A549 (cell line): ENCODE measurements at regions not wholly inside any gene's neighbourhood (a gene's known extent, or its start where the extent isn't known, plus 50 kb on each side); places are given as distances from the start of the nearest gene placed in this dataset.

Source experiments
- ATAC-seq, 2 experiments: fragments of 200-7000 bp in 1 of 2; fragments of >200 bp in 1 of 2; cut with Nextera tagmentation in 1 of 2; cut with Tn5 transposase in 1 of 2; 3 replicates each; pipeline versions ENCODE4 v1.8.0 to v1.9.1; 2018 to 2020; ENCODE audit warnings: mild to moderate bottlenecking in 1 of 2, moderate library complexity in 1 of 2
- CTCF ChIA-PET: fragments of 300-600 bp; sonication (Branson Sonifier 250); formaldehyde crosslinking; extraction: SDS; loops from one replicate; lab custom pipeline; 2021; ENCODE audit warnings: antibody characterized with exemption, inconsistent platforms; lab: Yijun Ruan, JAX
- POLR2A ChIA-PET: fragments of 350-600 bp; formaldehyde crosslinking; extraction: SDS; loops from one replicate; lab custom pipeline; 2021; ENCODE audit warnings: antibody characterized with exemption, inconsistent platforms; lab: Yijun Ruan, JAX
- DNase-seq, 2 experiments: peaks; one replicate each; pipeline versions ENCODE4 v3.0.0 to v3.0.0-alpha.2; 2011 to 2016; ENCODE audit warnings: low read depth in 1 of 2, low spot score in 1 of 2
- FAIRE-seq: peaks from 2 replicates; lab custom pipeline; 2011; peaks lifted over from hg19 to GRCh38; lab: Jason Lieb, UNC
- H3K27ac ChIP-seq, 2 experiments: fragments of >200 bp; sonication (Bioruptor Twin); formaldehyde crosslinking; 3 replicates each; pipeline ENCODE4 v1.5.1; 2016 to 2017
- H3K4me1 ChIP-seq: fragments of >200 bp; sonication (Bioruptor Twin); formaldehyde crosslinking; 3 replicates; pipeline ENCODE4 v1.6.1; 2016
- H3K4me2 ChIP-seq: fragments of >200 bp; sonication (Bioruptor Twin); formaldehyde crosslinking; 3 replicates; pipeline ENCODE4 v1.6.1; 2016
- H3K4me3 ChIP-seq: fragments of >200 bp; sonication (Bioruptor Twin); formaldehyde crosslinking; 3 replicates; pipeline ENCODE4 v1.5.1; 2016
- H3K9me3 ChIP-seq: fragments of >200 bp; sonication (Bioruptor Twin); formaldehyde crosslinking; 3 replicates; pipeline ENCODE4 v1.6.1; 2016
- CBX8 ChIP-seq: fragments of 200-600 bp; sonication (generic); IDR thresholded peaks from 2 replicates; pipeline ENCODE4 v1.6.1; 2016
- EP300 ChIP-seq, 2 experiments: fragments of >200 bp; sonication (Bioruptor Twin); formaldehyde crosslinking; IDR thresholded peaks; 2 replicates in 1 of 2; 3 replicates in 1 of 2; pipeline ENCODE4 v1.6.1; 2016 to 2017
- FOSL2 ChIP-seq, 2 experiments: fragments of 450-650 bp in 1 of 2; fragments of >200 bp in 1 of 2; sonication (Bioruptor Twin) in 1 of 2; formaldehyde crosslinking; IDR thresholded peaks; 2 replicates each; pipeline versions ENCODE4 v1.5.0 to v1.6.1; 2016 to 2020; ENCODE audit warnings: mild to moderate bottlenecking in 1 of 2, moderate library complexity in 1 of 2
- GATA3 ChIP-seq: IDR thresholded peaks from 2 replicates; pipeline ENCODE4 v1.6.1; 2012; ENCODE audit warnings: borderline replicate concordance
- HOXB13 ChIP-seq: fragments of 250-450 bp; sonication (Bioruptor Pico); IDR thresholded peaks from 2 replicates; pipeline ENCODE4 v1.5.0; 2020; ENCODE audit warnings: low read depth, mild to moderate bottlenecking, moderate library complexity
- JUN ChIP-seq, 2 experiments: fragments of >200 bp; sonication (Bioruptor Twin); formaldehyde crosslinking; IDR thresholded peaks; 2 replicates in 1 of 2; 3 replicates in 1 of 2; pipeline ENCODE4 v1.6.1; 2016 to 2017
- KDM1A ChIP-seq: fragments of 200-600 bp; sonication (generic); IDR thresholded peaks from 2 replicates; pipeline ENCODE4 v1.6.1; 2016; ENCODE audit warnings: low read depth, mild to moderate bottlenecking
- MAFK ChIP-seq: fragments of 450-650 bp; IDR thresholded peaks from 2 replicates; pipeline ENCODE4 v1.6.1; 2014; ENCODE audit not compliant: partially characterized antibody
- NFE2L2 ChIP-seq: fragments of 150-350 bp; conservative IDR thresholded peaks from 2 replicates; pipeline ENCODE4 v1.6.1; 2014; ENCODE audit warnings: low read length
- NPAS2 ChIP-seq: fragments of 250-450 bp; sonication (Bioruptor Pico); IDR thresholded peaks from 2 replicates; pipeline ENCODE4 v1.8.0; 2022; ENCODE audit warnings: mild to moderate bottlenecking, moderate library complexity, borderline replicate concordance
- NR3C1 ChIP-seq: fragments of >200 bp; sonication (Bioruptor Twin); formaldehyde crosslinking; IDR thresholded peaks from 3 replicates; pipeline ENCODE4 v1.6.1; 2017
- PBX3 ChIP-seq: IDR thresholded peaks from 2 replicates; pipeline ENCODE4 v1.6.1; 2012
- PHF8 ChIP-seq: fragments of 200-600 bp; sonication (generic); IDR thresholded peaks from 2 replicates; pipeline ENCODE4 v1.6.1; 2016; ENCODE audit warnings: low read depth, mild to moderate bottlenecking, antibody characterized with exemption, moderate library complexity, borderline replicate concordance
- RARB ChIP-seq: fragments of 250-450 bp; sonication (Bioruptor Pico); IDR thresholded peaks from 2 replicates; pipeline ENCODE4 v1.8.0; 2021; ENCODE audit warnings: mild to moderate bottlenecking, moderate library complexity
- SREBF2 ChIP-seq: fragments of 450-650 bp; IDR thresholded peaks from 2 replicates; pipeline ENCODE4 v1.6.1; 2014; ENCODE audit warnings: mild to moderate bottlenecking, moderate library complexity
- TFCP2L1 ChIP-seq: fragments of 250-450 bp; sonication (Bioruptor Pico); IDR thresholded peaks from 2 replicates; pipeline ENCODE4 v1.5.0; 2021; ENCODE audit warnings: mild to moderate bottlenecking
- TP53 ChIP-seq: fragments of 250-450 bp; sonication (Bioruptor Pico); IDR thresholded peaks from 2 replicates; pipeline ENCODE4 v1.5.0; 2021; ENCODE audit warnings: mild to moderate bottlenecking, moderate library complexity
- ZC3H11A ChIP-seq: fragments of 450-650 bp; IDR thresholded peaks from 2 replicates; pipeline ENCODE4 v1.6.1; 2014; ENCODE audit warnings: antibody characterized with exemption, mild to moderate bottlenecking
- ZNF302 ChIP-seq: fragments of 250-450 bp; sonication (Bioruptor Pico); IDR thresholded peaks from 2 replicates; pipeline ENCODE4 v1.9.0; 2021; ENCODE audit warnings: inconsistent platforms, mild to moderate bottlenecking, moderate library complexity
- WGBS: methylation state at CpG from one replicate; pipeline ENCODE4 v1.1.6; 2017; ENCODE audit errors: missing lambda C conversion rate; 5-methylcytosine and 5-hydroxymethylcytosine counted together
- TF ChIP-seq, protein P1 (sequence below): fragments of >200 bp; sonication (Bioruptor Twin); formaldehyde crosslinking; IDR thresholded peaks from 3 replicates; pipeline ENCODE4 v1.5.1; 2016
- TF ChIP-seq, protein P2 (sequence below): fragments of 250-450 bp; sonication (Bioruptor Pico); IDR thresholded peaks from 2 replicates; pipeline ENCODE4 v1.5.0; 2021; ENCODE audit warnings: mild to moderate bottlenecking, moderate library complexity, borderline replicate concordance

GRCh38 chr4:127000846-127001245 is 631.9 kb upstream of the INTU start:
- WGBS, result 31% methylated on average over 2 of the region's 2 CpGs
- FAIRE-seq, result no peak

DNA sequence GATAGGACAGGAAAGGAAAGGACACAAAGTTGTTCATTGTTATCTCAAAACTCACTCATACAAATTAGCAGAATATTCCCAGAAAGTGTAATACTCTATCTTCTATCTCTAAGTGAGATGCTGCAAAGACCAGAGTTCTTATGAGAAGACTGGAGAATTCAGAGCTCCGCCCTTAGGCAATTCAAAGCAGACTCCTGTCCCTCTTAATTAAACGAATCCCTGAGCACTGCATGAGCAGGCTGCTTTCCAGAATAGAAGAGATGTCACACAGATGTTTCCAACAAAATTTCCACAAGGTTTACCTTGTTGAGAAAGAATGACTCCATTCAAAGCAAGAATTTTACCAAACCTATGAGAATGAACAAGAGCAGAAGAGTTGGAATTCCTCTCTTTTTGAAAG is 630.8 kb upstream of the INTU start:
- H3K9me3 ChIP-seq, result no peaks in the 10 kb centered on the region
- ATAC-seq, result no peak
- DNase-seq, result no peak
- POLR2A ChIA-PET, result no interaction called here
- 7% methylated on average over 2 of the region's 2 CpGs for WGBS
- CTCF ChIA-PET, result no interaction called here
- no peaks in the 10 kb centered on the region for H3K4me1 ChIP-seq
- no peak for FAIRE-seq
- H3K4me2 ChIP-seq, result no peak overlapping the region
- TF ChIP-seq RARB (CRISPR knock-in tag) (no peak), KDM1A (no peak), TP53 (no peak), ZC3H11A (no peak)
- TF ChIP-seq, protein P1, sequence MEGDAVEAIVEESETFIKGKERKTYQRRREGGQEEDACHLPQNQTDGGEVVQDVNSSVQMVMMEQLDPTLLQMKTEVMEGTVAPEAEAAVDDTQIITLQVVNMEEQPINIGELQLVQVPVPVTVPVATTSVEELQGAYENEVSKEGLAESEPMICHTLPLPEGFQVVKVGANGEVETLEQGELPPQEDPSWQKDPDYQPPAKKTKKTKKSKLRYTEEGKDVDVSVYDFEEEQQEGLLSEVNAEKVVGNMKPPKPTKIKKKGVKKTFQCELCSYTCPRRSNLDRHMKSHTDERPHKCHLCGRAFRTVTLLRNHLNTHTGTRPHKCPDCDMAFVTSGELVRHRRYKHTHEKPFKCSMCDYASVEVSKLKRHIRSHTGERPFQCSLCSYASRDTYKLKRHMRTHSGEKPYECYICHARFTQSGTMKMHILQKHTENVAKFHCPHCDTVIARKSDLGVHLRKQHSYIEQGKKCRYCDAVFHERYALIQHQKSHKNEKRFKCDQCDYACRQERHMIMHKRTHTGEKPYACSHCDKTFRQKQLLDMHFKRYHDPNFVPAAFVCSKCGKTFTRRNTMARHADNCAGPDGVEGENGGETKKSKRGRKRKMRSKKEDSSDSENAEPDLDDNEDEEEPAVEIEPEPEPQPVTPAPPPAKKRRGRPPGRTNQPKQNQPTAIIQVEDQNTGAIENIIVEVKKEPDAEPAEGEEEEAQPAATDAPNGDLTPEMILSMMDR, result no peak
- no peak overlapping the region for H3K4me3 ChIP-seq
- H3K27ac ChIP-seq, result no peak overlapping the region

More at GRCh38 chr4:127000846-127001245, 631.9 kb upstream of the INTU start:
- Histone ChIP-seq H3K27ac (no peak overlapping the region), H3K4me1 (no peaks in the 10 kb centered on the region), H3K9me3 (no peaks in the 10 kb centered on the region), H3K4me3 (no peak overlapping the region), H3K4me2 (no peak overlapping the region)
- ChIA-PET CTCF (no interaction called here), POLR2A (no interaction called here)
- no peak for ATAC-seq
- no peak for DNase-seq
- no peak for TF ChIP-seq HOXB13
- no peak for TF ChIP-seq GATA3
- TF ChIP-seq PBX3, result no peak
- TF ChIP-seq PHF8, result no peak

- H3K9me3 ChIP-seq, result no peaks in the 10 kb centered on the region
- no peak overlapping the region for H3K27ac ChIP-seq
- H3K4me3 ChIP-seq, result no peak overlapping the region
- no peak for FAIRE-seq
- no peak for DNase-seq
- ATAC-seq, result no peak
- POLR2A ChIA-PET, result no interaction called here
- H3K4me2 ChIP-seq, result no peak overlapping the region
- TF ChIP-seq EP300 (IDR thresholded peaks at IDR 0.05), result no peak
- no peak for TF ChIP-seq TFCP2L1 (CRISPR knock-in tag)
- TF ChIP-seq NFE2L2, result no peak
- TF ChIP-seq JUN (IDR thresholded peaks at IDR 0.05), result no peak
- no peak for TF ChIP-seq CBX8
- TF ChIP-seq NR3C1, result no peak
- no peak for TF ChIP-seq MAFK
- TF ChIP-seq, protein P2, sequence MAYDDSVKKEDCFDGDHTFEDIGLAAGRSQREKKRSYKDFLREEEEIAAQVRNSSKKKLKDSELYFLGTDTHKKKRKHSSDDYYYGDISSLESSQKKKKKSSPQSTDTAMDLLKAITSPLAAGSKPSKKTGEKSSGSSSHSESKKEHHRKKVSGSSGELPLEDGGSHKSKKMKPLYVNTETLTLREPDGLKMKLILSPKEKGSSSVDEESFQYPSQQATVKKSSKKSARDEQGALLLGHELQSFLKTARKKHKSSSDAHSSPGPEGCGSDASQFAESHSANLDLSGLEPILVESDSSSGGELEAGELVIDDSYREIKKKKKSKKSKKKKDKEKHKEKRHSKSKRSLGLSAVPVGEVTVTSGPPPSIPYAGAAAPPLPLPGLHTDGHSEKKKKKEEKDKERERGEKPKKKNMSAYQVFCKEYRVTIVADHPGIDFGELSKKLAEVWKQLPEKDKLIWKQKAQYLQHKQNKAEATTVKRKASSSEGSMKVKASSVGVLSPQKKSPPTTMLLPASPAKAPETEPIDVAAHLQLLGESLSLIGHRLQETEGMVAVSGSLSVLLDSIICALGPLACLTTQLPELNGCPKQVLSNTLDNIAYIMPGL (CRISPR knock-in tag), result no peak
- no peak for TF ChIP-seq TP53
- no peak for TF ChIP-seq SREBF2
- no peak for TF ChIP-seq ZNF302 (CRISPR knock-in tag)
- no peak for TF ChIP-seq FOSL2 (IDR thresholded peaks at IDR 0.05)
- no peak for TF ChIP-seq FOSL2 (CRISPR knock-in tag; IDR thresholded peaks at IDR 0.05)
- TF ChIP-seq NPAS2, result no peak
- CTCF ChIA-PET, result no interaction called here
- H3K4me1 ChIP-seq, result no peaks in the 10 kb centered on the region
Measured at GRCh38 chr4:127006446-127006877, 626.3 kb upstream of the INTU start.
